ENCODE measurements at regions not wholly inside any gene's neighbourhood (a gene's known extent, or its start where the extent isn't known, plus 50 kb on each side); places are given as distances from the start of the nearest gene placed in this dataset.
"Not testable (repeated sequence)": the region's sequence is repeated elsewhere in the genome, so short reads cannot be mapped to it uniquely, and the experiment has no call there.

- no peak for DNase-seq (ENCODE audit: low spot score)
Observed at GRCh38 chr2:128510701-128511397, 192.2 kb upstream of the HS6ST1 start.

GRCh38 chr2:128511731-128512378, 193.2 kb upstream of the HS6ST1 start:
- DNase-seq (ENCODE audit: low spot score): no peak

GRCh38 chr2:128512379-128513115, 193.9 kb upstream of the HS6ST1 start:
- DNase-seq (ENCODE audit: low spot score): no peak

GRCh38 chr2:128513116-128513960, 194.7 kb upstream of the HS6ST1 start:
- DNase-seq (ENCODE audit: low spot score): no peak

- DNase-seq (ENCODE audit: low spot score): no peak
Observed at GRCh38 chr2:128513961-128514283, 195.3 kb upstream of the HS6ST1 start.

GRCh38 chr2:128514555-128514955, 195.9 kb upstream of the HS6ST1 start:
- no peak for DNase-seq (ENCODE audit: low spot score)

GRCh38 chr2:128516938-128517337, 198.3 kb upstream of the HS6ST1 start:
- no peak for DNase-seq (ENCODE audit: low spot score)

GRCh38 chr2:128519028-128519427, 200.4 kb upstream of the HS6ST1 start:
- not testable (repeated sequence) for DNase-seq (ENCODE audit: low spot score)

- DNase-seq (ENCODE audit: low spot score): no peak
Observed at GRCh38 chr2:128519517-128520215, 201.0 kb upstream of the HS6ST1 start.

GRCh38 chr2:128520340-128520739, 201.7 kb upstream of the HS6ST1 start:
- DNase-seq (ENCODE audit: low spot score): no peak

- no peak for DNase-seq (ENCODE audit: low spot score)
Observed at GRCh38 chr2:128520791-128521190, 202.1 kb upstream of the HS6ST1 start.

GRCh38 chr2:128521482-128521881, 202.8 kb upstream of the HS6ST1 start:
- no peak for DNase-seq (ENCODE audit: low spot score)

GRCh38 chr2:128522829-128523228, 204.2 kb upstream of the HS6ST1 start:
- no peak for DNase-seq (ENCODE audit: low spot score)

GRCh38 chr2:128523457-128523856, 204.8 kb upstream of the HS6ST1 start:
- no peak for DNase-seq (ENCODE audit: low spot score)

- no peak for DNase-seq (ENCODE audit: low spot score)
Observed at GRCh38 chr2:128524183-128524582, 205.5 kb upstream of the HS6ST1 start.

- DNase-seq (ENCODE audit: low spot score): no peak
Observed at GRCh38 chr2:128525653-128526052, 207.0 kb upstream of the HS6ST1 start.

- no peak for DNase-seq (ENCODE audit: low spot score)
Observed at GRCh38 chr2:128526455-128526976, 207.8 kb upstream of the HS6ST1 start.

GRCh38 chr2:128528133-128528532, 209.5 kb upstream of the HS6ST1 start:
- DNase-seq (ENCODE audit: low spot score): no peak

GRCh38 chr2:128530025-128530573, 211.4 kb upstream of the HS6ST1 start:
- DNase-seq (ENCODE audit: low spot score): no peak

GRCh38 chr2:128531856-128532255, 213.2 kb upstream of the HS6ST1 start:
- DNase-seq (ENCODE audit: low spot score): no peak

- no peak for DNase-seq (ENCODE audit: low spot score)
Observed at GRCh38 chr2:128533101-128533500, 214.4 kb upstream of the HS6ST1 start.

Measured in HuH-7.5 (cell line).